A549 (cell line): ENCODE measurements at regions not wholly inside any gene's neighbourhood (a gene's known extent, or its start where the extent isn't known, plus 50 kb on each side); places are given as distances from the start of the nearest gene placed in this dataset.

ENCODE experiments used
- ATAC-seq, 2 experiments: fragments of 200-7000 bp in 1 of 2; fragments of >200 bp in 1 of 2; cut with Nextera tagmentation in 1 of 2; cut with Tn5 transposase in 1 of 2; 3 replicates each; pipeline versions ENCODE4 v1.8.0 to v1.9.1; 2018 to 2020; ENCODE audit warnings: mild to moderate bottlenecking in 1 of 2, moderate library complexity in 1 of 2
- CTCF ChIA-PET: fragments of 300-600 bp; sonication (Branson Sonifier 250); formaldehyde crosslinking; extraction: SDS; loops from one replicate; lab custom pipeline; 2021; ENCODE audit warnings: antibody characterized with exemption, inconsistent platforms; lab: Yijun Ruan, JAX
- POLR2A ChIA-PET: fragments of 350-600 bp; formaldehyde crosslinking; extraction: SDS; loops from one replicate; lab custom pipeline; 2021; ENCODE audit warnings: antibody characterized with exemption, inconsistent platforms; lab: Yijun Ruan, JAX
- DNase-seq, 2 experiments: peaks; one replicate each; pipeline versions ENCODE4 v3.0.0 to v3.0.0-alpha.2; 2011 to 2016; ENCODE audit warnings: low read depth in 1 of 2, low spot score in 1 of 2
- FAIRE-seq: peaks from 2 replicates; lab custom pipeline; 2011; peaks lifted over from hg19 to GRCh38; lab: Jason Lieb, UNC
- H3K27ac ChIP-seq, 2 experiments: fragments of >200 bp; sonication (Bioruptor Twin); formaldehyde crosslinking; 3 replicates each; pipeline ENCODE4 v1.5.1; 2016 to 2017
- H3K4me1 ChIP-seq: fragments of >200 bp; sonication (Bioruptor Twin); formaldehyde crosslinking; 3 replicates; pipeline ENCODE4 v1.6.1; 2016
- H3K4me2 ChIP-seq: fragments of >200 bp; sonication (Bioruptor Twin); formaldehyde crosslinking; 3 replicates; pipeline ENCODE4 v1.6.1; 2016
- H3K4me3 ChIP-seq: fragments of >200 bp; sonication (Bioruptor Twin); formaldehyde crosslinking; 3 replicates; pipeline ENCODE4 v1.5.1; 2016
- H3K9me3 ChIP-seq: fragments of >200 bp; sonication (Bioruptor Twin); formaldehyde crosslinking; 3 replicates; pipeline ENCODE4 v1.6.1; 2016
- EHMT2 ChIP-seq: fragments of 200-600 bp; sonication (generic); IDR thresholded peaks from 2 replicates; pipeline ENCODE4 v1.6.1; 2016; ENCODE audit warnings: antibody characterized with exemption, low read depth, mild to moderate bottlenecking, moderate library complexity
- EP300 ChIP-seq, 2 experiments: fragments of >200 bp; sonication (Bioruptor Twin); formaldehyde crosslinking; IDR thresholded peaks; 2 replicates in 1 of 2; 3 replicates in 1 of 2; pipeline ENCODE4 v1.6.1; 2016 to 2017
- HOXB13 ChIP-seq: fragments of 250-450 bp; sonication (Bioruptor Pico); IDR thresholded peaks from 2 replicates; pipeline ENCODE4 v1.5.0; 2020; ENCODE audit warnings: low read depth, mild to moderate bottlenecking, moderate library complexity
- MAZ ChIP-seq: fragments of 150-350 bp; IDR thresholded peaks from 2 replicates; pipeline ENCODE4 v1.6.1; 2014; ENCODE audit warnings: antibody characterized with exemption, low read depth, low read length, borderline replicate concordance
- NR3C1 ChIP-seq: fragments of >200 bp; sonication (Bioruptor Twin); formaldehyde crosslinking; IDR thresholded peaks from 3 replicates; pipeline ENCODE4 v1.6.1; 2017
- PHF8 ChIP-seq: fragments of 200-600 bp; sonication (generic); IDR thresholded peaks from 2 replicates; pipeline ENCODE4 v1.6.1; 2016; ENCODE audit warnings: low read depth, mild to moderate bottlenecking, antibody characterized with exemption, moderate library complexity, borderline replicate concordance
- POLR2A ChIP-seq: IDR thresholded peaks from 2 replicates; pipeline ENCODE4 v1.6.1; 2012; ENCODE audit warnings: mild to moderate bottlenecking, low read length
- RAD21 ChIP-seq, 2 experiments: fragments of >200 bp in 1 of 2; sonication (Bioruptor Twin) in 1 of 2; formaldehyde crosslinking in 1 of 2; IDR thresholded peaks in 1 of 2; conservative IDR thresholded peaks in 1 of 2; 2 replicates in 1 of 2; 3 replicates in 1 of 2; pipeline ENCODE4 v1.6.1; 2012 to 2018; ENCODE audit warnings: inconsistent platforms in 1 of 2
- RFX5 ChIP-seq: fragments of 450-650 bp; IDR thresholded peaks from 2 replicates; pipeline ENCODE4 v1.7.1; 2014; ENCODE audit warnings: antibody characterized with exemption, mild to moderate bottlenecking, moderate library complexity
- SMC3 ChIP-seq: fragments of >200 bp; sonication (Bioruptor Twin); formaldehyde crosslinking; IDR thresholded peaks from 3 replicates; pipeline ENCODE4 v1.6.1; 2018; ENCODE audit warnings: inconsistent platforms
- SREBF2 ChIP-seq: fragments of 450-650 bp; IDR thresholded peaks from 2 replicates; pipeline ENCODE4 v1.6.1; 2014; ENCODE audit warnings: mild to moderate bottlenecking, moderate library complexity
- WGBS: methylation state at CpG from one replicate; pipeline ENCODE4 v1.1.6; 2017; ENCODE audit errors: missing lambda C conversion rate; 5-methylcytosine and 5-hydroxymethylcytosine counted together
- TF ChIP-seq, protein P1 (sequence below): IDR thresholded peaks from 2 replicates; pipeline ENCODE4 v1.6.1; 2012
- TF ChIP-seq, protein P2 (sequence below): fragments of >200 bp; sonication (Bioruptor Twin); formaldehyde crosslinking; IDR thresholded peaks from 3 replicates; pipeline ENCODE4 v1.6.1; 2016
- TF ChIP-seq, protein P3 (sequence below): fragments of 450-650 bp; IDR thresholded peaks from 2 replicates; pipeline ENCODE4 v1.6.1; 2014; ENCODE audit warnings: antibody characterized with exemption

DNA sequence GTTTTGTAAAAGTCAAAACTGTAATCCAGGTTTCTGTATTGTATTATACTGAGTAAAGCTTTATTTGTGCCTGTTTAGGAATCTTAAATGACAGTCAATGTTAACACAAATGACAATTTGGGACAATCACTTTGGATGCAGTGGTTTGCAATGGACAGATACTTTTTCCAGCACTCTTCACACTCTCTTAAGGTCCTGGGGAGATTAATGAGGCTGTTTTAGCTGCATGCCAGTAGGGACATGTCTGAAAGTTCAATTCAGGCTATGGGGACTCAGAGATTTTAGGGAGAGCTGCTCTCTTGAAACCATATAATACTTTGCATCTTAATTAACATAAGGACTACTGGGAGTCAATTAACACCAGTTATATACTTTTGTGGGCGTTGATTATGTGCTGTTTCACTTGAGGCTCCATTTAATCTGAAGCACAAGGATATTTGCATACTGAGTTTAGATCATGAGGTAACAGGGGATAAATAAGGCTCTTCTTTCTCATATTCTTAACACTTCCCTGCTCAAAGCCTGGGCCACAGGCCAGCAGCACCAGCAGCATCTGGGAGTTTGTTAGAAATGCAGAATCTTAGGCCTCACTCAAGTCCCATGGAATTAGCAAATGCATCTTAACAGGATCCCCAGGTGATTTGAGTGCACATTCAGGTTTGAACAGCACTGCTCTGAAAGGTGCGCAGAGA, 972.8 kb downstream of the PLOD2 start:
- Histone ChIP-seq H3K4me3 (no peak overlapping the region), H3K27ac (no peak overlapping the region), H3K4me2 (no peak overlapping the region), H3K9me3 (no peaks in the 10 kb centered on the region), H3K4me1 (0 out of 3 replicates have a peak, but pooled peaks cover 2% of the 10 kb centered on the region)
- ChIA-PET CTCF (no interaction called here), POLR2A (no interaction called here)
- ATAC-seq: no peak
- no peak for FAIRE-seq
- no peak for TF ChIP-seq EP300 (IDR thresholded peaks at IDR 0.05)
- TF ChIP-seq SREBF2: no peak
- TF ChIP-seq, protein P1, sequence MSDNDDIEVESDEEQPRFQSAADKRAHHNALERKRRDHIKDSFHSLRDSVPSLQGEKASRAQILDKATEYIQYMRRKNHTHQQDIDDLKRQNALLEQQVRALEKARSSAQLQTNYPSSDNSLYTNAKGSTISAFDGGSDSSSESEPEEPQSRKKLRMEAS: no peak
- 56% methylated on average over 2 of the region's 2 CpGs for WGBS
- no peak for DNase-seq

DNA sequence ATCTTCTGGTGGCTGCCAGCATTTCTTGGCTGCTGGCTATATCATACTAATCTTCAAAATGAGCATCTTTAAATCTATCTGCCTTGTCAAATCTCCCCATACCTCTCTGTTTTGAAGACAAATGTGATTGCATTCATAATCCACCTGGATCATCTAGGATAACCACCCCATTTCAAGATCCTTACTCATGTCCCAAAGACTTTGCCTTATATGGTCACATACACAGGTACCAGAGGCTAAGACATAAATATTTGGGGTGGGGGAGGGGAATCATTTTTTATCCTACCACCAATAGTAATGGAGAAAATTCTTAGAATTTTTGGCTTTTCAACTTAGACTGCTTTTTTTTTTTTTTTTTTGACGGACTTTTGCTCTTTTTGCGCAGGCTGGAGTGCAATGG, 970.8 kb downstream of the PLOD2 start:
- TF ChIP-seq EHMT2: no peak
- TF ChIP-seq PHF8: no peak
- no peak for TF ChIP-seq EP300 (IDR thresholded peaks at IDR 0.05)
- TF ChIP-seq RFX5: no peak
- TF ChIP-seq, protein P2, sequence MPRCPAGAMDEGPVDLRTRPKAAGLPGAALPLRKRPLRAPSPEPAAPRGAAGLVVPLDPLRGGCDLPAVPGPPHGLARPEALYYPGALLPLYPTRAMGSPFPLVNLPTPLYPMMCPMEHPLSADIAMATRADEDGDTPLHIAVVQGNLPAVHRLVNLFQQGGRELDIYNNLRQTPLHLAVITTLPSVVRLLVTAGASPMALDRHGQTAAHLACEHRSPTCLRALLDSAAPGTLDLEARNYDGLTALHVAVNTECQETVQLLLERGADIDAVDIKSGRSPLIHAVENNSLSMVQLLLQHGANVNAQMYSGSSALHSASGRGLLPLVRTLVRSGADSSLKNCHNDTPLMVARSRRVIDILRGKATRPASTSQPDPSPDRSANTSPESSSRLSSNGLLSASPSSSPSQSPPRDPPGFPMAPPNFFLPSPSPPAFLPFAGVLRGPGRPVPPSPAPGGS: no peak
- TF ChIP-seq, protein P3, sequence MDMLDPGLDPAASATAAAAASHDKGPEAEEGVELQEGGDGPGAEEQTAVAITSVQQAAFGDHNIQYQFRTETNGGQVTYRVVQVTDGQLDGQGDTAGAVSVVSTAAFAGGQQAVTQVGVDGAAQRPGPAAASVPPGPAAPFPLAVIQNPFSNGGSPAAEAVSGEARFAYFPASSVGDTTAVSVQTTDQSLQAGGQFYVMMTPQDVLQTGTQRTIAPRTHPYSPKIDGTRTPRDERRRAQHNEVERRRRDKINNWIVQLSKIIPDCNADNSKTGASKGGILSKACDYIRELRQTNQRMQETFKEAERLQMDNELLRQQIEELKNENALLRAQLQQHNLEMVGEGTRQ: no peak
- no peak for TF ChIP-seq HOXB13 (CRISPR knock-in tag)
- ATAC-seq (no peak), FAIRE-seq (no peak), DNase-seq (no peak)
- Histone ChIP-seq H3K27ac (no peak overlapping the region), H3K4me3 (no peak overlapping the region), H3K4me1 (no peaks in the 10 kb centered on the region), H3K4me2 (no peak overlapping the region), H3K9me3 (no peaks in the 10 kb centered on the region)
- POLR2A ChIA-PET: no interaction called here
- CTCF ChIA-PET: no interaction called here
- 60% methylated on average over 2 of the region's 2 CpGs for WGBS

DNA sequence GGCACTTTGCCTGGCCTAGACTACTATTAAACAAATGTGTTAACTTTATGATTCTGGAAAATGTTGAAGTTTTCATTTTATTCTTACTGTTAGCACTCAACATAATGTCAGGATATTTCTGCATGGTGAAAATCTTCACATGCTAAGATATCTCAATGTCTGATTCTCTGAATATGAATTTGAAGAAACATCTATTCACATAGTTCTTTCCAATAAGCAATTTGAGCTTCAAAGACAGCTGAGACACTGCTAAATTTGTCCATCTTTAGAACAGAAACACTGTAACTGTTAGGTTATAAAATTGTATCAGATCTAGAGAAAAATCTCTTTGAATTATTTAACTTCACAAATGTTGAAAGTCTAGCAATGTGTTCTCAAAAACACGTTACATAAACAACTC, 970.2 kb downstream of the PLOD2 start:
- no peak overlapping the region for H3K4me2 ChIP-seq
- CTCF ChIA-PET: no interaction called here
- H3K4me3 ChIP-seq: no peak overlapping the region
- POLR2A ChIA-PET: no interaction called here
- TF ChIP-seq POLR2A: no peak
- DNase-seq (no peak), ATAC-seq (no peak), FAIRE-seq (no peak)
- H3K27ac ChIP-seq: no peak overlapping the region
- 41% methylated on average over 1 of the region's 1 CpG for WGBS
- no peaks in the 10 kb centered on the region for H3K9me3 ChIP-seq
- no peaks in the 10 kb centered on the region for H3K4me1 ChIP-seq

DNA sequence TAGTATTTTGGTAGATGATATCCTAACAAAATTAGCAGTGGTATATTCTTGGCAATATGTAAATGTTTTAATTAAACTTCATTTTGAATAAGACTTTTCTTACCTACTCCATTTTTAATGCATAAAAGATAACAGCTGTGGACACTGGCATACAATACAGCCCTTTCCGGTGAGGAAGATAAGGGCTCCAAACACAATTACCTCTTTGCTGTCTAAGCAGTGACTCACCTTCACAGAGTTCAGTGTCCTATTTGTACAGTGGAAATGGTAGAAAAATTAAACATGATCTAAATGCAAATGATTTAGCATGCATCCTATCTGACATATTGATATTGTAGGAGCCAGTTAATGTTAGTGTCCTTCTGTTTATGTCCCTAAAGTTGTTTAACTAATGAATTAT, 969.4 kb downstream of the PLOD2 start:
- Histone ChIP-seq H3K27ac (no peak overlapping the region), H3K4me3 (no peak overlapping the region), H3K4me2 (no peak overlapping the region), H3K4me1 (no peaks in the 10 kb centered on the region), H3K9me3 (no peaks in the 10 kb centered on the region)
- DNase-seq: no peak
- ATAC-seq: no peak
- POLR2A ChIA-PET: no interaction called here
- TF ChIP-seq MAZ (no peak), RAD21 (conservative IDR thresholded peaks at IDR 0.05 in 1 of 2, IDR thresholded peaks at IDR 0.05 in 1 of 2) (no peak), NR3C1 (no peak), SMC3 (no peak)
- TF ChIP-seq, protein P3: no peak
- CTCF ChIA-PET: no interaction called here
- no peak for FAIRE-seq
- 24% methylated on average over 1 of the region's 1 CpG for WGBS
